ENCODE measurements at regions not wholly inside any gene's neighbourhood (a gene's known extent, or its start where the extent isn't known, plus 50 kb on each side); places are given as distances from the start of the nearest gene placed in this dataset.
"Not testable (repeated sequence)": the region's sequence is repeated elsewhere in the genome, so short reads cannot be mapped to it uniquely, and the experiment has no call there.

DNA sequence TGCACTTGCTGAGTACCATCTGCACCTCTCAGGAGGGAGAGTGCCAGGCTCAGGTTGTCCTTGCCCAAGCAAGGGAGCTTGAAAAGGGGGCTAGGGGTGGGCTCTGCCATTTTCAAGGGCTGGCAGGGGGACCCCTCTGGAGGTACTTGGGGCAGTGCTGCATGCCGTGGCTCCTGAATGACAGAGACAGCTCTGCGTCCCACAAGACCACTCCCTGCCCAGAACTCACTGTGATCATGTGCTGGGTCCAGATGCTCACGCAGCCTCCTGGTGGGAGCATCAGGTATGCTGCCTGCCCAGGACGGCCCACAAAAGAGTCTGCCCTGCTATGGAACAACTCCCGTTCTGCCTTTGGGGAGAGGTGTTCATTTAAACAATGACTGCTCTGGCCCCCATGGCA lies 165.2 kb downstream of the GOLGA6L4 start:
- H2AFZ ChIP-seq: no peak overlapping the region
- no peaks in the 10 kb centered on the region for H3K4me1 ChIP-seq (replicated peaks; ENCODE audit: insufficient read depth)
- no peaks in the 10 kb centered on the region for H3K79me2 ChIP-seq (ENCODE audit: low read depth)
- no peak overlapping the region for H3K4me2 ChIP-seq
- H3K4me3 ChIP-seq: no peak overlapping the region
- no peaks in the 10 kb centered on the region for H3K9me3 ChIP-seq (ENCODE audit: insufficient read depth, low read depth)
- H3F3A ChIP-seq (ENCODE audit: insufficient read depth, low read depth): no peaks in the 10 kb centered on the region
- no peaks in the 10 kb centered on the region for H4K20me1 ChIP-seq (ENCODE audit: insufficient read depth)
- intact Hi-C loops (cut with micrococcal nuclease; ENCODE audit: unreplicated experiment): no loop called here
- BruUV-seq (replicated peaks): no TSS peak
- no peaks in the 10 kb centered on the region for H3K9me2 ChIP-seq (ENCODE audit: insufficient read depth)
- H3K27me3 ChIP-seq (ENCODE audit: insufficient read depth, low read depth): peaks cover 41% of the 10 kb centered on the region
- ChIA-PET CTCF (no interaction called here), POLR2A (ENCODE audit: unreplicated experiment) (no interaction called here)
- H3K27ac ChIP-seq: no peak overlapping the region
- TF ChIP-seq CTCF (conservative IDR thresholded peaks at IDR 0.05) (no peak), EZH2 (IDR thresholded peaks at IDR 0.05; ENCODE audit: low read depth) (no peak)
- H3K36me3 ChIP-seq (ENCODE audit: low read depth): no peaks in the 10 kb centered on the region
- no peak for DNase-seq

- H3F3A ChIP-seq (ENCODE audit: insufficient read depth, low read depth); CTCF ChIA-PET; BruUV-seq (replicated peaks); intact Hi-C loops (cut with micrococcal nuclease; ENCODE audit: unreplicated experiment); H3K9me3 ChIP-seq (ENCODE audit: insufficient read depth, low read depth); H3K36me3 ChIP-seq (ENCODE audit: low read depth); H3K79me2 ChIP-seq (ENCODE audit: low read depth); H3K4me2 ChIP-seq; H3K9me2 ChIP-seq (ENCODE audit: insufficient read depth); POLR2A ChIA-PET (ENCODE audit: unreplicated experiment); H3K27ac ChIP-seq; H2AFZ ChIP-seq; H3K4me1 ChIP-seq (replicated peaks; ENCODE audit: insufficient read depth); H4K20me1 ChIP-seq (ENCODE audit: insufficient read depth); DNase-seq; H3K4me3 ChIP-seq: not testable (repeated sequence)
- peaks cover 41% of the 10 kb centered on the region for H3K27me3 ChIP-seq (ENCODE audit: insufficient read depth, low read depth)
Observed at GRCh38 chr15:84401461-84401860, 165.9 kb downstream of the GOLGA6L4 start.

GRCh38 chr15:84401891-84402840 lies 166.6 kb downstream of the GOLGA6L4 start:
- DNase-seq; H2AFZ ChIP-seq; POLR2A ChIA-PET (ENCODE audit: unreplicated experiment); H3K4me3 ChIP-seq; H3K79me2 ChIP-seq (ENCODE audit: low read depth); CTCF ChIA-PET; BruUV-seq (replicated peaks); H3K27ac ChIP-seq; H3K4me1 ChIP-seq (replicated peaks; ENCODE audit: insufficient read depth); H3F3A ChIP-seq (ENCODE audit: insufficient read depth, low read depth); H3K4me2 ChIP-seq; intact Hi-C loops (cut with micrococcal nuclease; ENCODE audit: unreplicated experiment); H3K36me3 ChIP-seq (ENCODE audit: low read depth); H4K20me1 ChIP-seq (ENCODE audit: insufficient read depth); H3K9me2 ChIP-seq (ENCODE audit: insufficient read depth); H3K9me3 ChIP-seq (ENCODE audit: insufficient read depth, low read depth): not testable (repeated sequence)
- peaks cover 41% of the 10 kb centered on the region for H3K27me3 ChIP-seq (ENCODE audit: insufficient read depth, low read depth)

GRCh38 chr15:84402856-84403608 lies 167.5 kb downstream of the GOLGA6L4 start:
- Histone ChIP-seq H2AFZ (no peak overlapping the region), H3K9me3 (ENCODE audit: insufficient read depth, low read depth) (no peaks in the 10 kb centered on the region), H3K27ac (no peak overlapping the region), H4K20me1 (ENCODE audit: insufficient read depth) (no peaks in the 10 kb centered on the region), H3K4me3 (no peak overlapping the region), H3K4me2 (no peak overlapping the region), H3K36me3 (ENCODE audit: low read depth) (no peaks in the 10 kb centered on the region), H3F3A (ENCODE audit: insufficient read depth, low read depth) (no peaks in the 10 kb centered on the region), H3K27me3 (ENCODE audit: insufficient read depth, low read depth) (peaks cover 41% of the 10 kb centered on the region), H3K4me1 (replicated peaks; ENCODE audit: insufficient read depth) (no peaks in the 10 kb centered on the region), H3K79me2 (ENCODE audit: low read depth) (no peaks in the 10 kb centered on the region), H3K9me2 (ENCODE audit: insufficient read depth) (no peaks in the 10 kb centered on the region)
- intact Hi-C loops (cut with micrococcal nuclease; ENCODE audit: unreplicated experiment): no loop called here
- ChIA-PET CTCF (no interaction called here), POLR2A (ENCODE audit: unreplicated experiment) (no interaction called here)
- no TSS peak for BruUV-seq (replicated peaks)
- DNase-seq: no peak
- no peak for TF ChIP-seq EZH2 (IDR thresholded peaks at IDR 0.05; ENCODE audit: low read depth)
- no peak for TF ChIP-seq CTCF (conservative IDR thresholded peaks at IDR 0.05)

- H3K27ac ChIP-seq; BruUV-seq (replicated peaks); H3K4me1 ChIP-seq (replicated peaks; ENCODE audit: insufficient read depth); H4K20me1 ChIP-seq (ENCODE audit: insufficient read depth); H3K36me3 ChIP-seq (ENCODE audit: low read depth); DNase-seq; H3K27me3 ChIP-seq (ENCODE audit: insufficient read depth, low read depth); H3K4me2 ChIP-seq; CTCF ChIA-PET; H3K79me2 ChIP-seq (ENCODE audit: low read depth); H3K9me3 ChIP-seq (ENCODE audit: insufficient read depth, low read depth); POLR2A ChIA-PET (ENCODE audit: unreplicated experiment); H3F3A ChIP-seq (ENCODE audit: insufficient read depth, low read depth); H3K4me3 ChIP-seq; H2AFZ ChIP-seq; H3K9me2 ChIP-seq (ENCODE audit: insufficient read depth); intact Hi-C loops (cut with micrococcal nuclease; ENCODE audit: unreplicated experiment): not testable (repeated sequence)
Observed at GRCh38 chr15:84409357-84409756, 173.8 kb downstream of the GOLGA6L4 start.
